ENCODE measurements at regions not wholly inside any gene's neighbourhood (a gene's known extent, or its start where the extent isn't known, plus 50 kb on each side); places are given as distances from the start of the nearest gene placed in this dataset.
"Not testable (repeated sequence)": the region's sequence is repeated elsewhere in the genome, so short reads cannot be mapped to it uniquely, and the experiment has no call there.

- DNase-seq: no peak
Observed at GRCh38 chr6:133758815-133759335, 130.0 kb upstream of the TCF21 start.

- DNase-seq: no peak
Observed at GRCh38 chr6:133759524-133759923, 129.4 kb upstream of the TCF21 start.

GRCh38 chr6:133761706-133762105 lies 127.2 kb upstream of the TCF21 start:
- no peak for DNase-seq

GRCh38 chr6:133764008-133764753 lies 124.7 kb upstream of the TCF21 start:
- no peak for DNase-seq

- no peak for DNase-seq
Observed at GRCh38 chr6:133764754-133765208, 124.1 kb upstream of the TCF21 start.

- DNase-seq: no peak
Observed at GRCh38 chr6:133767357-133767970, 121.4 kb upstream of the TCF21 start.

- DNase-seq: peak; percentile 85
Observed at GRCh38 chr6:133768656-133769295, 120.1 kb upstream of the TCF21 start.

- peak; percentile 56 for DNase-seq
Observed at GRCh38 chr6:133769463-133769862, 119.5 kb upstream of the TCF21 start.

- DNase-seq: no peak
Observed at GRCh38 chr6:133772567-133772966, 116.3 kb upstream of the TCF21 start.

- no peak for DNase-seq
Observed at GRCh38 chr6:133773776-133774175, 115.1 kb upstream of the TCF21 start.

GRCh38 chr6:133774356-133774755 lies 114.6 kb upstream of the TCF21 start:
- no peak for DNase-seq

- no peak for DNase-seq
Observed at GRCh38 chr6:133778414-133779130, 110.3 kb upstream of the TCF21 start.

- no peak for DNase-seq
Observed at GRCh38 chr6:133779916-133780695, 108.8 kb upstream of the TCF21 start.

GRCh38 chr6:133786016-133786415 lies 102.9 kb upstream of the TCF21 start:
- no peak for DNase-seq

GRCh38 chr6:133787122-133787521 lies 101.8 kb upstream of the TCF21 start:
- no peak for DNase-seq

GRCh38 chr6:133787859-133788505 lies 100.9 kb upstream of the TCF21 start:
- no peak for DNase-seq

GRCh38 chr6:133788556-133788955 lies 100.4 kb upstream of the TCF21 start:
- DNase-seq: no peak

- DNase-seq: not testable (repeated sequence)
Observed at GRCh38 chr6:133789449-133789848, 99.5 kb upstream of the TCF21 start.

GRCh38 chr6:133790756-133791155 lies 98.2 kb upstream of the TCF21 start:
- DNase-seq: not testable (repeated sequence)

- not testable (repeated sequence) for DNase-seq
Observed at GRCh38 chr6:133795051-133795450, 93.9 kb upstream of the TCF21 start.

- no peak for DNase-seq
Observed at GRCh38 chr6:133796235-133796634, 92.7 kb upstream of the TCF21 start.

GRCh38 chr6:133799043-133799442 lies 89.9 kb upstream of the TCF21 start:
- DNase-seq: no peak

Measured in islet precursor cell (in vitro differentiated cells).